MM.1S (cell line): ENCODE measurements at regions not wholly inside any gene's neighbourhood (a gene's known extent, or its start where the extent isn't known, plus 50 kb on each side); places are given as distances from the start of the nearest gene placed in this dataset.
A peak's percentile ranks its signal among the peaks of the same experiment; 100 is the strongest.

Experiments
- DNase-seq: peaks from one replicate; pipeline ENCODE4 v3.0.0-alpha.2; 2015
- H2AFZ ChIP-seq: fragments of 300-600 bp; sonication (generic); 2 replicates; pipeline ENCODE4 v1.6.0; 2016; ENCODE audit warnings: antibody characterized with exemption, low read length
- H3F3A ChIP-seq: fragments of 300-600 bp; sonication (generic); 2 replicates; pipeline ENCODE4 v1.6.1; 2016; ENCODE audit warnings: mild to moderate bottlenecking, antibody characterized with exemption, low read length, moderate library complexity, mixed read lengths; ENCODE audit not compliant: insufficient read depth
- H3K27ac ChIP-seq: fragments of 300-600 bp; sonication (generic); 2 replicates; pipeline ENCODE4 v1.5.1; 2016; ENCODE audit warnings: mild to moderate bottlenecking, low read length
- H3K27me3 ChIP-seq: fragments of 300-600 bp; sonication (generic); replicated peaks from 2 replicates; pipeline ENCODE4 v1.6.0; 2016; ENCODE audit warnings: low read length; ENCODE audit not compliant: insufficient read depth
- H3K36me3 ChIP-seq: fragments of 300-600 bp; sonication (generic); replicated peaks from 2 replicates; pipeline ENCODE4 v1.6.1; 2016; ENCODE audit warnings: mild to moderate bottlenecking, low read length, mixed read lengths; ENCODE audit not compliant: insufficient read depth
- H3K4me1 ChIP-seq: fragments of 300-600 bp; sonication (generic); 2 replicates; pipeline ENCODE4 v1.6.1; 2016; ENCODE audit warnings: low read length, mixed read lengths
- H3K4me2 ChIP-seq: fragments of 300-600 bp; sonication (generic); 2 replicates; pipeline ENCODE4 v1.6.0; 2016; ENCODE audit warnings: low read depth, low read length
- H3K4me3 ChIP-seq: fragments of 300-600 bp; sonication (generic); 2 replicates; pipeline ENCODE4 v1.5.1; 2016; ENCODE audit warnings: low read length, mixed read lengths
- H3K79me2 ChIP-seq: fragments of 300-600 bp; sonication (generic); 2 replicates; pipeline ENCODE4 v1.6.1; 2016; ENCODE audit warnings: mixed run types, low read length, mixed read lengths
- H3K9ac ChIP-seq: fragments of 300-600 bp; sonication (generic); 2 replicates; pipeline ENCODE4 v1.6.1; 2016; ENCODE audit warnings: low read length, mixed read lengths
- H3K9me2 ChIP-seq: fragments of 300-600 bp; sonication (generic); replicated peaks from 2 replicates; pipeline ENCODE4 v1.6.1; 2016; ENCODE audit warnings: mild to moderate bottlenecking, low read length, mixed read lengths; ENCODE audit not compliant: insufficient read depth
- H3K9me3 ChIP-seq: fragments of 300-600 bp; sonication (generic); replicated peaks from 2 replicates; pipeline ENCODE4 v1.6.1; 2016; ENCODE audit warnings: mild to moderate bottlenecking, low read length, mixed read lengths; ENCODE audit not compliant: insufficient read depth
- H4K20me1 ChIP-seq: fragments of 300-600 bp; sonication (generic); 2 replicates; pipeline ENCODE4 v1.6.1; 2016; ENCODE audit warnings: mild to moderate bottlenecking, low read length, moderate library complexity, mixed read lengths; ENCODE audit not compliant: insufficient read depth
- CTCF ChIP-seq: fragments of 300-600 bp; sonication (generic); IDR thresholded peaks from 2 replicates; pipeline ENCODE4 v1.5.1; 2016; ENCODE audit warnings: antibody characterized with exemption, low read length, mixed read lengths
- EZH2 ChIP-seq: fragments of 300-600 bp; sonication (generic); optimal IDR thresholded peaks from 2 replicates; pipeline ENCODE3; 2017; ENCODE audit warnings: low read depth, mild to moderate bottlenecking, antibody characterized with exemption, low read length, mixed read lengths
- EZH2phosphoT487 ChIP-seq: fragments of 300-600 bp; sonication (generic); IDR thresholded peaks from 2 replicates; pipeline ENCODE4 v1.6.1; 2018; ENCODE audit warnings: antibody characterized with exemption, low read length

- peaks cover 36% of the 10 kb centered on the region for H3K4me1 ChIP-seq
- H3F3A ChIP-seq = peaks cover 7% of the 10 kb centered on the region; the same call in 1 of the 2 replicates
- H4K20me1 ChIP-seq = no peaks in the 10 kb centered on the region
- no peak overlapping the region for H3K4me3 ChIP-seq
- no peaks in the 10 kb centered on the region for H3K79me2 ChIP-seq
- H3K9me3 ChIP-seq = no peaks in the 10 kb centered on the region
- H3K27ac ChIP-seq = no peak overlapping the region
- H3K27me3 ChIP-seq = no peaks in the 10 kb centered on the region
- no peak overlapping the region for H3K4me2 ChIP-seq
- no peaks in the 10 kb centered on the region for H3K9me2 ChIP-seq
- no peak overlapping the region for H3K9ac ChIP-seq
- TF ChIP-seq CTCF (no peak), EZH2 (no peak), EZH2phosphoT487 (no peak)
- DNase-seq = no peak
- no peaks in the 10 kb centered on the region for H3K36me3 ChIP-seq
- H2AFZ ChIP-seq = no peak overlapping the region
Measured at GRCh38 chr15:38054488-38054887, 120.0 kb downstream of the TMCO5A start.

DNA sequence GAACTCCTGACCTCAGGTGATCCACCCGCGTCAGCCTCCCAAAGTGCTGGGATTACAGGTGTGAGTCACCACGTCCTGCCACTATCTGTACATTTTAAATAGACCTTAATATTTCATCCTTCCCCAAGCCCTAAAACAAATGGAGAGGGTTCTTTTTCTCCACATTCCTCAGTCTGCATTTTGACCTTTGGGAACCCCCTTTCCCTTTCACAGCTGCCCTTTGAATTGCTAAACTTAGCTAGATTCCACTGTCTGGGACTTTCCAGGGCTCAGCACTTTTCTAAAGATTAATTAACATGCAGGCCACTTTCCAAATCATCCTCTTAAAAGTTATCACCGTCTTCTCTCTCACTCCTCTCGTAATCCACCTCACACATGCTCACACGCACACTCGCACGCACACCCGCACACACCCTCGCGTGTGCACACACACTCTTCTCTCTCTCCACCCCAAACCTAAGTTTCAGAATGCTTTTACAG is 124.2 kb downstream of the TMCO5A start:
- no peaks in the 10 kb centered on the region for H3K36me3 ChIP-seq
- H3K27me3 ChIP-seq = no peaks in the 10 kb centered on the region
- peak; percentile 36 for DNase-seq
- H3K79me2 ChIP-seq = no peaks in the 10 kb centered on the region
- peak overlapping the region; percentile 0; the same call in 1 of the 2 replicates for H3K9ac ChIP-seq
- H4K20me1 ChIP-seq = no peaks in the 10 kb centered on the region
- H3K4me1 ChIP-seq = peaks cover 27% of the 10 kb centered on the region
- H3K9me2 ChIP-seq = no peaks in the 10 kb centered on the region
- no peaks in the 10 kb centered on the region for H3K9me3 ChIP-seq
- H2AFZ ChIP-seq = 0 out of 2 replicates have a peak overlapping the region, but pooled peaks have one; percentile 4
- H3K4me3 ChIP-seq = peak overlapping the region; percentile 18; the same call in 1 of the 2 replicates
- TF ChIP-seq EZH2phosphoT487 = no peak
- peaks cover 7% of the 10 kb centered on the region; the same call in 1 of the 2 replicates for H3F3A ChIP-seq
- H3K4me2 ChIP-seq = peak overlapping the region; percentile 71
- H3K27ac ChIP-seq = peak overlapping the region; percentile 12; the same call in 1 of the 2 replicates

DNA sequence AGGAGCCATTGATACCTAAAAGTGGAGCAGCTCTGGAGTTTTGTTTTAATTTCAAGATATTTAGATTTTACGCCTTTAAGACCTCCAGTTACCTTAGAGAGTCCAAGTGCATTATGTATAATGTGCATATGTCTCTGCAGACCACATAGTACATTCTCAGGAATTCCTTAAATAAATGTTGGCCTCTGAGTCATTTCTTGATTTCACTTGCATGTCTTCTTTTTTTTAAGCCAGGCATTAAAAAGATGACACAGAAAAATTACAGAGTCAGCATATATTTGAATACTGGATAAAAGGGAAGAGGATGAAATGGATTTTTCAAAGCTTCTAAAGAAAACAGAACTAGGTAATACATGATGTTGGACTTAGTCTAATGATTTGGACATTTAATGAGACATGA is 125.2 kb downstream of the TMCO5A start:
- Histone ChIP-seq H3K4me2 (peak overlapping the region; percentile 71), H3K4me3 (0 out of 2 replicates have a peak overlapping the region, but pooled peaks have one; percentile 18), H3K27ac (peak overlapping the region; percentile 12; the same call in 1 of the 2 replicates), H3K9me3 (no peaks in the 10 kb centered on the region), H3K9ac (no peak overlapping the region), H3K9me2 (no peaks in the 10 kb centered on the region), H2AFZ (no peak overlapping the region), H3K36me3 (no peaks in the 10 kb centered on the region), H3K27me3 (no peaks in the 10 kb centered on the region), H4K20me1 (no peaks in the 10 kb centered on the region), H3K79me2 (no peaks in the 10 kb centered on the region), H3K4me1 (peaks cover 26% of the 10 kb centered on the region), H3F3A (peaks cover 7% of the 10 kb centered on the region; the same call in 1 of the 2 replicates)
- TF ChIP-seq EZH2 (no peak), CTCF (no peak), EZH2phosphoT487 (no peak)
- peak; percentile 39 for DNase-seq
